HepG2 (cell line): ENCODE measurements at regions not wholly inside any gene's neighbourhood (a gene's known extent, or its start where the extent isn't known, plus 50 kb on each side); places are given as distances from the start of the nearest gene placed in this dataset.

Source experiments
- ATAC-seq: fragments of 200-7000 bp; cut with Tn5 transposase; 3 replicates; pipeline ENCODE4 v1.9.1; 2020; ENCODE audit warnings: mild to moderate bottlenecking, moderate library complexity
- BruUV-seq: library from RNA; stranded (reverse); fragments of 400-500 nt; replicated peaks from 2 replicates; lab custom pipeline; 2021; lab: Mats Ljungman, UMichigan
- CTCF ChIA-PET: fragments of 300-600 bp; formaldehyde crosslinking; extraction: SDS; loops from one replicate; lab custom pipeline; 2021; ENCODE audit warnings: low total read pairs, inconsistent platforms, low intra/inter-chr PET ratio; lab: Yijun Ruan, JAX
- POLR2A ChIA-PET: fragments of 350-600 bp; sonication (Branson Sonifier 250); formaldehyde crosslinking; loops from one replicate; lab custom pipeline; 2020; ENCODE audit warnings: antibody characterized with exemption, inconsistent platforms; lab: Yijun Ruan, JAX
- DNase-seq: peaks from one replicate; pipeline ENCODE4 v3.0.0-alpha.2; 2015; ENCODE audit warnings: low spot score
- FAIRE-seq: peaks from 3 replicates; lab custom pipeline; 2011; peaks lifted over from hg19 to GRCh38; lab: Jason Lieb, UNC
- H2AFZ ChIP-seq: one replicate; pipeline ENCODE4 v1.6.1; 2011; ENCODE audit warnings: low read length, inconsistent platforms
- H3K27ac ChIP-seq: fragments of 300-600 bp; 3 replicates; pipeline ENCODE4 v1.8.0; 2011; ENCODE audit warnings: mixed run types, mild to moderate bottlenecking, mixed read lengths, low read length, inconsistent platforms; ENCODE audit not compliant: insufficient read depth; ENCODE audit errors: extremely low read length
- H3K27me3 ChIP-seq, 2 experiments: fragments of 200-600 bp in 1 of 2; 2 replicates in 1 of 2; 3 replicates in 1 of 2; pipeline versions ENCODE4 v1.6.0 to v1.8.0; 2011; ENCODE audit warnings: low read length in 2 of 2, mild to moderate bottlenecking in 2 of 2, moderate library complexity in 2 of 2, inconsistent platforms in 1 of 2; ENCODE audit not compliant: insufficient read depth in 2 of 2, control insufficient read depth in 1 of 2
- H3K36me3 ChIP-seq, 2 experiments: fragments of 200-600 bp in 1 of 2; replicated peaks in 1 of 2; 2 replicates in 1 of 2; 3 replicates in 1 of 2; pipeline versions ENCODE4 v1.5.1 to v1.8.0; 2011; ENCODE audit warnings: low read length in 2 of 2, inconsistent platforms in 1 of 2; ENCODE audit not compliant: insufficient read depth in 2 of 2, control insufficient read depth in 1 of 2
- H3K4me1 ChIP-seq: 2 replicates; pipeline ENCODE4 v1.5.1; 2012; ENCODE audit warnings: low read length, inconsistent platforms; ENCODE audit not compliant: insufficient read depth
- H3K4me2 ChIP-seq: 2 replicates; pipeline ENCODE4 v1.6.0; 2011; ENCODE audit warnings: low read depth, low read length, inconsistent platforms
- H3K4me3 ChIP-seq, 3 experiments: fragments of 200-600 bp in 1 of 3; sonication (generic), shearing (Covaris generic) in 1 of 3; replicated peaks in 1 of 3; 2 replicates each; pipeline ENCODE4 v1.5.1; 2011 to 2016; ENCODE audit warnings: low read length in 3 of 3, inconsistent platforms in 2 of 3, low read depth in 2 of 3, mild to moderate bottlenecking in 2 of 3, control low read depth in 1 of 3, mixed read lengths in 1 of 3; ENCODE audit not compliant: insufficient read depth in 1 of 3
- H3K79me2 ChIP-seq: one replicate; pipeline ENCODE4 v1.6.1; 2011; ENCODE audit warnings: low read length, inconsistent platforms; ENCODE audit not compliant: insufficient read depth
- H3K9ac ChIP-seq: 2 replicates; pipeline ENCODE4 v1.6.0; 2011; ENCODE audit warnings: mild to moderate bottlenecking, low read depth, low read length, inconsistent platforms; ENCODE audit not compliant: insufficient read depth
- H3K9me3 ChIP-seq: 2 replicates; pipeline ENCODE4 v1.5.1; 2012; ENCODE audit warnings: mild to moderate bottlenecking, low read length
- H4K20me1 ChIP-seq: 2 replicates; pipeline ENCODE4 v1.6.0; 2011; ENCODE audit warnings: inconsistent platforms, mild to moderate bottlenecking, low read length, moderate library complexity; ENCODE audit not compliant: insufficient read depth
- CBX2 ChIP-seq, 2 experiments: fragments of 200-600 bp in 1 of 2; sonication (generic); formaldehyde crosslinking in 1 of 2; IDR thresholded peaks; 2 replicates each; pipeline versions ENCODE4 v1.7.0 to v1.8.1; 2018 to 2022; ENCODE audit warnings: low read depth in 2 of 2, low read length in 1 of 2, mild to moderate bottlenecking in 1 of 2, missing genetic modification reagents in 1 of 2
- GTF2F1 ChIP-seq: fragments of 150-350 bp; IDR thresholded peaks from 2 replicates; pipeline ENCODE4 v1.6.1; 2014; ENCODE audit warnings: low read length
- KDM4B ChIP-seq: sonication (generic); formaldehyde crosslinking; IDR thresholded peaks from 2 replicates; pipeline ENCODE4 v1.4.0; 2020; ENCODE audit warnings: missing genetic modification reagents
- PRPF4 ChIP-seq: fragments of 200-400 bp; formaldehyde crosslinking; IDR thresholded peaks from 2 replicates; pipeline ENCODE4 v1.6.1; 2016; ENCODE audit warnings: low read length, low read depth; ENCODE audit not compliant: poor library complexity, severe bottlenecking
- STAT5B ChIP-seq: sonication (generic); formaldehyde crosslinking; IDR thresholded peaks from 2 replicates; pipeline ENCODE4 v1.4.0; 2020; ENCODE audit warnings: missing genetic modification reagents
- ZNF615 ChIP-seq: sonication (generic); formaldehyde crosslinking; IDR thresholded peaks from 2 replicates; pipeline ENCODE4 v1.5.0; 2020; ENCODE audit warnings: mild to moderate bottlenecking, missing genetic modification reagents, borderline replicate concordance
- ZNF772 ChIP-seq: sonication (generic); formaldehyde crosslinking; IDR thresholded peaks from 2 replicates; pipeline ENCODE4 v1.5.0; 2020; ENCODE audit warnings: mild to moderate bottlenecking, missing genetic modification reagents
- WGBS: methylation state at CpG from one replicate; pipeline ENCODE4 v1.1.6; 2017; ENCODE audit warnings: low lambda C conversion rate; 5-methylcytosine and 5-hydroxymethylcytosine counted together
- in situ Hi-C: cut with HindIII; loops from 2 replicates; pipeline ENCODE4 v1.10.0; 2017; ENCODE audit warnings: low pct_unique_long_range_greater_than_20kb; ENCODE audit not compliant: extremely low pct_ligation_motif_present
- intact Hi-C: fragments of 100-400 bp; cut with micrococcal nuclease; formaldehyde crosslinking; loops from one replicate; pipeline ENCODE4 v1.10.0; 2022; ENCODE audit not compliant: unreplicated experiment
- TF ChIP-seq, protein P1 (sequence below): IDR thresholded peaks from 2 replicates; pipeline ENCODE4 v1.6.1; 2016; ENCODE audit warnings: missing biosample characterization, missing genetic modification reagents, low read depth

DNA sequence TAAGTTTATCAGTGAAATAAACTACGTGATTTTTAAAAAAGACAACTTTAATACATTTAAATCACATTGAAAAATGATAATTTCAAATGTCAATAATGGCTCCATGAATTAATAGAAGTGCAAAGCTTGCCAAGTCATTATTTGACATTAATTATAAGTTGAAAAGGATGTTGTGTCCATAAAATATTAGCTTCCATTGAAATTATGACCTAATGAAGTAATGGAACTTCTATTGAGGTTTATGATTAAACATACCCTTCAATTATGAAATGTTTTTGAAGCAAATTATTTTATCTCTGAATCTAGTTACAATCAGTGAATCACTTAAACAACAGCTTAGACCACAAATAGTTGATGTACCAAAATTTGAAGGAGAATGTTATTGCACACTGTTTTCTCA is 144.2 kb downstream of the SLITRK6 start (continued):
- TF ChIP-seq STAT5B (CRISPR knock-in tag) (no peak), GTF2F1 (no peak), KDM4B (CRISPR knock-in tag) (no peak), ZNF615 (no peak), ZNF772 (no peak)
- TF ChIP-seq, protein P1, sequence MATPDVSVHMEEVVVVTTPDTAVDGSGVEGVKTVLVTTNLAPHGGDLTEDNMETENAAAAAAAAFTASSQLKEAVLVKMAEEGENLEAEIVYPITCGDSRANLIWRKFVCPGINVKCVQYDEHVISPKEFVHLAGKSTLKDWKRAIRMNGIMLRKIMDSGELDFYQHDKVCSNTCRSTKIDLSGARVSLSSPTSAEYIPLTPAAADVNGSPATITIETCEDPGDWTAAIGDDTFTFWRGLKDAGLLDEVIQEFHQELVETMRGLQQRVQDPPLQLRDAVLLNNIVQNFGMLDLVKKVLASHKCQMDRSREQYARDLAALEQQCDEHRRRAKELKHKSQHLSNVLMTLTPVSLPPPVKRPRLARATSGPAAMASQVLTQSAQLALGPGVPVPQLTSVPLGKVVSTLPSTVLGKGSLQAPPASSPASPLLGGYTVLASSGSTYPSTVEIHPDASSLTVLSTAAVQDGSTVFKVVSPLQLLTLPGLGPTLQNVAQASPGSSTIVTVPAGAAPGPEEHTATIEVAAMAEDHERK (CRISPR knock-in tag): no peak

DNA sequence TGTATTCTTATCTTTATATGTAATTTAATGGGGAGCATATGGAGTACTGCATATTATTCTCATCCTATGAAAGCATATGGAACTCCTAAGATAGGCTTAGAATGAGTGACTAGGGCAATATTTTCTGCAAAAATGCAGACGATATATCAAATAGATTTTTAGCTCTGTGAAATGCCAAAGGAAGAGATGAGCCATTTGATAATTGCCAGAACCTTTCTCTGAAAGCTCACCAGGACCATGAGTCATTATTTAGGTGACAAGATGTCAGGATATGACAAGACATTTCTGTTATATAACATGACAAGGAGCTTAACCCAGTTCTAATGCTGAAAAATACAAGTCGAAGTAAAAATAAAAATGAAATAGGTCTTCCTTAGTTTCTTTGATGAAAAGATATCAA is 145.0 kb downstream of the SLITRK6 start:
- H3K9ac ChIP-seq: no peak overlapping the region
- H3K9me3 ChIP-seq: no peaks in the 10 kb centered on the region
- in situ Hi-C loops (no loop called here), intact Hi-C loops (no loop called here)
- H4K20me1 ChIP-seq: no peaks in the 10 kb centered on the region
- H3K27ac ChIP-seq: no peak overlapping the region
- no peaks in the 10 kb centered on the region for H3K27me3 ChIP-seq
- ChIA-PET CTCF (no interaction called here), POLR2A (no interaction called here)
- TF ChIP-seq PRPF4: no peak
- TF ChIP-seq CBX2 (IDR thresholded peaks at IDR 0.05; ENCODE audit: low read depth, low read length): no peak
- no peak for TF ChIP-seq CBX2 (CRISPR knock-in tag; IDR thresholded peaks at IDR 0.05; ENCODE audit: low read depth)
- ATAC-seq (no peak), FAIRE-seq (no peak), DNase-seq (no peak)
- H3K36me3 ChIP-seq: no peaks in the 10 kb centered on the region
- H3K4me1 ChIP-seq: no peaks in the 10 kb centered on the region
- H3K79me2 ChIP-seq: no peaks in the 10 kb centered on the region
- no peak overlapping the region for H3K4me2 ChIP-seq
- no TSS peak for BruUV-seq
- no peak overlapping the region for H3K4me3 ChIP-seq
- no peak overlapping the region for H2AFZ ChIP-seq
- whole genome bisulfite sequencing: 0% methylated on average over 2 of the region's 2 CpGs
